GM18520 (cell line): ENCODE measurements at regions not wholly inside any gene's neighbourhood (a gene's known extent, or its start where the extent isn't known, plus 50 kb on each side); places are given as distances from the start of the nearest gene placed in this dataset.

Experiments
- ATAC-seq: cut with Tn5 transposase; IDR thresholded peaks from one replicate; pipeline ENCODE4 v1.9.1; 2021; ENCODE audit not compliant: unreplicated experiment

- ATAC-seq = no peak
Measured at GRCh38 chr17:12365805-12366204, 299.9 kb upstream of the MYOCD start.

GRCh38 chr17:12369065-12369464 lies 296.6 kb upstream of the MYOCD start:
- no peak for ATAC-seq

GRCh38 chr17:12376276-12376675 lies 289.4 kb upstream of the MYOCD start:
- ATAC-seq = no peak

- ATAC-seq = no peak
Measured at GRCh38 chr17:12386225-12386624, 279.5 kb upstream of the MYOCD start.

- no peak for ATAC-seq
Measured at GRCh38 chr17:12388226-12388625, 277.5 kb upstream of the MYOCD start.

GRCh38 chr17:12389421-12389820 lies 276.3 kb upstream of the MYOCD start:
- no peak for ATAC-seq

- no peak for ATAC-seq
Measured at GRCh38 chr17:12390631-12391030, 275.1 kb upstream of the MYOCD start.

GRCh38 chr17:12391468-12391867 lies 274.2 kb upstream of the MYOCD start:
- ATAC-seq = no peak

- no peak for ATAC-seq
Measured at GRCh38 chr17:12395733-12396354, 269.8 kb upstream of the MYOCD start.

GRCh38 chr17:12398441-12399051 lies 267.1 kb upstream of the MYOCD start:
- no peak for ATAC-seq

GRCh38 chr17:12402963-12403622 lies 262.6 kb upstream of the MYOCD start:
- no peak for ATAC-seq

- ATAC-seq = no peak
Measured at GRCh38 chr17:12403881-12404398, 261.8 kb upstream of the MYOCD start.

GRCh38 chr17:12406623-12407215 lies 259.0 kb upstream of the MYOCD start:
- ATAC-seq = no peak

- no peak for ATAC-seq
Measured at GRCh38 chr17:12407495-12408252, 258.0 kb upstream of the MYOCD start.

GRCh38 chr17:12409082-12409481 lies 256.6 kb upstream of the MYOCD start:
- ATAC-seq = no peak

- ATAC-seq = no peak
Measured at GRCh38 chr17:12410717-12411116, 255.0 kb upstream of the MYOCD start.

- ATAC-seq = no peak
Measured at GRCh38 chr17:12415031-12415430, 250.7 kb upstream of the MYOCD start.

GRCh38 chr17:12421077-12421476 lies 244.6 kb upstream of the MYOCD start:
- no peak for ATAC-seq

- ATAC-seq = no peak
Measured at GRCh38 chr17:12421646-12422306, 243.9 kb upstream of the MYOCD start.

GRCh38 chr17:12422651-12423050 lies 243.0 kb upstream of the MYOCD start:
- no peak for ATAC-seq

GRCh38 chr17:12423337-12423736 lies 242.4 kb upstream of the MYOCD start:
- no peak for ATAC-seq
